GM23338 (cell line): ENCODE measurements at regions not wholly inside any gene's neighbourhood (a gene's known extent, or its start where the extent isn't known, plus 50 kb on each side); places are given as distances from the start of the nearest gene placed in this dataset.

Experiments
- CREB1 ChIP-seq: fragments of 250-450 bp; sonication (Bioruptor Pico); IDR thresholded peaks from 2 replicates; pipeline ENCODE4 v1.5.0; 2020; ENCODE audit warnings: low read depth, mild to moderate bottlenecking, moderate library complexity
- CTCF ChIP-seq, 2 experiments: fragments of 200-600 bp in 1 of 2; sonication (generic) in 1 of 2; conservative IDR thresholded peaks; 2 replicates each; pipeline versions ENCODE4 v1.5.1 to v1.6.1; 2016 to 2017; ENCODE audit warnings: antibody characterized with exemption in 2 of 2, low read depth in 2 of 2, mild to moderate bottlenecking in 2 of 2, moderate library complexity in 1 of 2
- EZH2 ChIP-seq: fragments of 200-600 bp; sonication (generic); IDR thresholded peaks from one replicate; pipeline ENCODE4 v1.8.0; 2017; ENCODE audit warnings: antibody characterized with exemption, mild to moderate bottlenecking, low read depth; ENCODE audit not compliant: unreplicated experiment
- JUNB ChIP-seq: IDR thresholded peaks from one replicate; pipeline ENCODE4 v1.6.1; 2016; ENCODE audit warnings: antibody characterized with exemption; ENCODE audit not compliant: unreplicated experiment
- POLR2AphosphoS5 ChIP-seq: IDR thresholded peaks from 2 replicates; pipeline ENCODE4 v1.6.1; 2016; ENCODE audit warnings: antibody characterized with exemption, low read depth
- ZNF114 ChIP-seq: fragments of 250-450 bp; sonication (Bioruptor Pico); IDR thresholded peaks from 2 replicates; pipeline ENCODE4 v1.5.0; 2020; ENCODE audit warnings: mild to moderate bottlenecking, moderate library complexity
- TF ChIP-seq, protein P1 (sequence below): IDR thresholded peaks from one replicate; pipeline ENCODE4 v1.6.1; 2018; ENCODE audit warnings: antibody characterized with exemption; ENCODE audit not compliant: unreplicated experiment

GRCh38 chr6:143005816-143006215 lies 54.9 kb upstream of the AIG1 start:
- TF ChIP-seq CTCF (conservative IDR thresholded peaks at IDR 0.05; ENCODE audit: low read depth in 2 of 2) (no peak), POLR2AphosphoS5 (no peak), EZH2 (no peak), CREB1 (CRISPR knock-in tag) (no peak), ZNF114 (CRISPR knock-in tag) (no peak), JUNB (no peak)
- TF ChIP-seq, protein P1, sequence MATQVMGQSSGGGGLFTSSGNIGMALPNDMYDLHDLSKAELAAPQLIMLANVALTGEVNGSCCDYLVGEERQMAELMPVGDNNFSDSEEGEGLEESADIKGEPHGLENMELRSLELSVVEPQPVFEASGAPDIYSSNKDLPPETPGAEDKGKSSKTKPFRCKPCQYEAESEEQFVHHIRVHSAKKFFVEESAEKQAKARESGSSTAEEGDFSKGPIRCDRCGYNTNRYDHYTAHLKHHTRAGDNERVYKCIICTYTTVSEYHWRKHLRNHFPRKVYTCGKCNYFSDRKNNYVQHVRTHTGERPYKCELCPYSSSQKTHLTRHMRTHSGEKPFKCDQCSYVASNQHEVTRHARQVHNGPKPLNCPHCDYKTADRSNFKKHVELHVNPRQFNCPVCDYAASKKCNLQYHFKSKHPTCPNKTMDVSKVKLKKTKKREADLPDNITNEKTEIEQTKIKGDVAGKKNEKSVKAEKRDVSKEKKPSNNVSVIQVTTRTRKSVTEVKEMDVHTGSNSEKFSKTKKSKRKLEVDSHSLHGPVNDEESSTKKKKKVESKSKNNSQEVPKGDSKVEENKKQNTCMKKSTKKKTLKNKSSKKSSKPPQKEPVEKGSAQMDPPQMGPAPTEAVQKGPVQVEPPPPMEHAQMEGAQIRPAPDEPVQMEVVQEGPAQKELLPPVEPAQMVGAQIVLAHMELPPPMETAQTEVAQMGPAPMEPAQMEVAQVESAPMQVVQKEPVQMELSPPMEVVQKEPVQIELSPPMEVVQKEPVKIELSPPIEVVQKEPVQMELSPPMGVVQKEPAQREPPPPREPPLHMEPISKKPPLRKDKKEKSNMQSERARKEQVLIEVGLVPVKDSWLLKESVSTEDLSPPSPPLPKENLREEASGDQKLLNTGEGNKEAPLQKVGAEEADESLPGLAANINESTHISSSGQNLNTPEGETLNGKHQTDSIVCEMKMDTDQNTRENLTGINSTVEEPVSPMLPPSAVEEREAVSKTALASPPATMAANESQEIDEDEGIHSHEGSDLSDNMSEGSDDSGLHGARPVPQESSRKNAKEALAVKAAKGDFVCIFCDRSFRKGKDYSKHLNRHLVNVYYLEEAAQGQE = no peak
